Neural cell (in vitro differentiated cells): ENCODE measurements at regions not wholly inside any gene's neighbourhood (a gene's known extent, or its start where the extent isn't known, plus 50 kb on each side); places are given as distances from the start of the nearest gene placed in this dataset.
A peak's percentile ranks its signal among the peaks of the same experiment; 100 is the strongest.

Experiments
- H2AFZ ChIP-seq: fragments of 200-600, 300-800 bp; sonication (generic), shearing (Covaris generic); 2 replicates; pipeline ENCODE4 v1.6.0; 2014; ENCODE audit warnings: low read depth, mild to moderate bottlenecking, antibody characterized with exemption, low read length, moderate library complexity
- H3F3A ChIP-seq: fragments of 200-600 bp; shearing (Covaris generic); 2 replicates; pipeline ENCODE4 v1.6.1; 2016; ENCODE audit warnings: mild to moderate bottlenecking, moderate library complexity, mixed read lengths, antibody characterized with exemption, low read length; ENCODE audit not compliant: insufficient read depth, poor library complexity, severe bottlenecking
- H3K27ac ChIP-seq: fragments of 200-600, 300-800 bp; sonication (generic), shearing (Covaris generic); 2 replicates; pipeline ENCODE4 v1.5.1; 2014; ENCODE audit warnings: mild to moderate bottlenecking, low read length, moderate library complexity
- H3K27me3 ChIP-seq: fragments of 300-800, 200-600 bp; sonication (generic), shearing (Covaris generic); 2 replicates; pipeline ENCODE4 v1.6.0; 2014; ENCODE audit warnings: mild to moderate bottlenecking, low read depth, low read length, moderate library complexity; ENCODE audit not compliant: insufficient read depth
- H3K36me3 ChIP-seq: fragments of 300-800, 200-600 bp; sonication (generic), shearing (Covaris generic); 2 replicates; pipeline ENCODE4 v1.5.1; 2014; ENCODE audit warnings: mild to moderate bottlenecking, antibody characterized with exemption, low read length, moderate library complexity; ENCODE audit not compliant: insufficient read depth
- H3K4me2 ChIP-seq: fragments of 300-800, 200-600 bp; sonication (generic), shearing (Covaris generic); 2 replicates; pipeline ENCODE4 v1.6.0; 2014; ENCODE audit warnings: mild to moderate bottlenecking, low read length
- H3K4me3 ChIP-seq: fragments of 300-800, 200-600 bp; sonication (generic), shearing (Covaris generic); 2 replicates; pipeline ENCODE4 v1.5.1; 2014; ENCODE audit warnings: mild to moderate bottlenecking, low read length, moderate library complexity
- H3K79me2 ChIP-seq: fragments of 200-600 bp; shearing (Covaris generic); replicated peaks from 2 replicates; pipeline ENCODE4 v1.6.0; 2014; ENCODE audit warnings: mild to moderate bottlenecking, low read length, moderate library complexity; ENCODE audit not compliant: insufficient read depth
- H3K9ac ChIP-seq: fragments of 300-800, 200-600 bp; sonication (generic), shearing (Covaris generic); 2 replicates; pipeline ENCODE4 v1.6.1; 2016; ENCODE audit warnings: mild to moderate bottlenecking, low read length, mixed read lengths
- H3K9me2 ChIP-seq: fragments of 200-600 bp; shearing (Covaris generic); 2 replicates; pipeline ENCODE4 v1.6.1; 2016; ENCODE audit warnings: mild to moderate bottlenecking, low read length, mixed read lengths; ENCODE audit not compliant: insufficient read depth
- H3K9me3 ChIP-seq: fragments of 200-600, 300-800 bp; sonication (generic), shearing (Covaris generic); 2 replicates; pipeline ENCODE4 v1.6.1; 2016; ENCODE audit warnings: mild to moderate bottlenecking, mixed run types, low read length, moderate library complexity, mixed read lengths
- H4K20me1 ChIP-seq: fragments of 200-600 bp; shearing (Covaris generic); 2 replicates; pipeline ENCODE4 v1.6.1; 2016; ENCODE audit warnings: mild to moderate bottlenecking, mixed run types; ENCODE audit not compliant: insufficient read depth
- EP300 ChIP-seq: fragments of 450-650 bp; conservative IDR thresholded peaks from 2 replicates; pipeline ENCODE4 v1.6.1; 2014; ENCODE audit warnings: antibody characterized with exemption, mild to moderate bottlenecking, moderate library complexity; ENCODE audit not compliant: poor library complexity, severe bottlenecking
- EZH2 ChIP-seq: fragments of 200-600, 300-800 bp; shearing (Covaris generic), sonication (generic); IDR thresholded peaks from 2 replicates; pipeline ENCODE4 v1.6.1; 2014; ENCODE audit warnings: antibody characterized with exemption, low read length, borderline replicate concordance, mild to moderate bottlenecking; ENCODE audit not compliant: insufficient read depth, poor library complexity, severe bottlenecking
- MXI1 ChIP-seq: fragments of 450-650 bp; conservative IDR thresholded peaks from 2 replicates; pipeline ENCODE4 v1.6.1; 2014; ENCODE audit warnings: antibody characterized with exemption, mild to moderate bottlenecking; ENCODE audit not compliant: poor library complexity, severe bottlenecking
- POLR2AphosphoS5 ChIP-seq: IDR thresholded peaks from 2 replicates; pipeline ENCODE4 v1.6.1; 2012
- RAD21 ChIP-seq: fragments of 450-650 bp; conservative IDR thresholded peaks from 2 replicates; pipeline ENCODE4 v1.6.1; 2014; ENCODE audit warnings: antibody characterized with exemption, mild to moderate bottlenecking, moderate library complexity
- SMC3 ChIP-seq: fragments of 450-650 bp; conservative IDR thresholded peaks from 2 replicates; pipeline ENCODE4 v1.6.1; 2014; ENCODE audit warnings: antibody characterized with exemption, mild to moderate bottlenecking, moderate library complexity; ENCODE audit not compliant: poor library complexity
- TAF1 ChIP-seq: IDR thresholded peaks from 2 replicates; pipeline ENCODE4 v1.6.1; 2012; ENCODE audit warnings: low read depth
- TF ChIP-seq, protein P1 (sequence below): IDR thresholded peaks from 2 replicates; pipeline ENCODE4 v1.6.1; 2012; ENCODE audit warnings: borderline replicate concordance
- TF ChIP-seq, protein P2 (sequence below): fragments of 450-650 bp; IDR thresholded peaks from 2 replicates; pipeline ENCODE4 v1.5.1; 2014; ENCODE audit warnings: antibody characterized with exemption, mild to moderate bottlenecking, moderate library complexity; ENCODE audit not compliant: poor library complexity, severe bottlenecking

DNA sequence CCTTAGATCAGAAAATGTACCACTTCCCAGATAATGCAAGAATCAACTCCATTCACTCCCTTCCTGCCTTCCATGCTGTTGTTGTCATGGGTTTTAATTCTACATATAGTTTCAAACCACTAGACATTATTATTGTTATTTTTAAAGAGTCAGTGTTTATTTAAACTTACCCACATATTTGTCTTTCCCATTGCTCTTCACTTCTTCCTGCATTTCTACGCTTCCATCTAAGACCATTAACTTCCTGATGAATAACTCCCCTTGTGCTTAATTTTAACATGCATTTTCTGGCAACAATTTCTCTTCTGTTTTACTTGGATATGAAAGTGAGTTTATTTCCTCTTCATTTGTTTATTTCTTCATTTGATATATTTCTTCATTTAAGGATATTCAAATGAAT, 127.1 kb upstream of the FHIT start:
- no peaks in the 10 kb centered on the region for H3K36me3 ChIP-seq
- H3K9me3 ChIP-seq: no peaks in the 10 kb centered on the region
- no peaks in the 10 kb centered on the region for H3K27me3 ChIP-seq
- H3K4me2 ChIP-seq: no peak overlapping the region
- H3K79me2 ChIP-seq: no peaks in the 10 kb centered on the region
- no peak overlapping the region for H2AFZ ChIP-seq
- H3K4me3 ChIP-seq: no peak overlapping the region
- TF ChIP-seq EP300 (no peak), RAD21 (no peak), TAF1 (no peak), MXI1 (no peak), POLR2AphosphoS5 (no peak), SMC3 (no peak), EZH2 (no peak)
- TF ChIP-seq, protein P1, sequence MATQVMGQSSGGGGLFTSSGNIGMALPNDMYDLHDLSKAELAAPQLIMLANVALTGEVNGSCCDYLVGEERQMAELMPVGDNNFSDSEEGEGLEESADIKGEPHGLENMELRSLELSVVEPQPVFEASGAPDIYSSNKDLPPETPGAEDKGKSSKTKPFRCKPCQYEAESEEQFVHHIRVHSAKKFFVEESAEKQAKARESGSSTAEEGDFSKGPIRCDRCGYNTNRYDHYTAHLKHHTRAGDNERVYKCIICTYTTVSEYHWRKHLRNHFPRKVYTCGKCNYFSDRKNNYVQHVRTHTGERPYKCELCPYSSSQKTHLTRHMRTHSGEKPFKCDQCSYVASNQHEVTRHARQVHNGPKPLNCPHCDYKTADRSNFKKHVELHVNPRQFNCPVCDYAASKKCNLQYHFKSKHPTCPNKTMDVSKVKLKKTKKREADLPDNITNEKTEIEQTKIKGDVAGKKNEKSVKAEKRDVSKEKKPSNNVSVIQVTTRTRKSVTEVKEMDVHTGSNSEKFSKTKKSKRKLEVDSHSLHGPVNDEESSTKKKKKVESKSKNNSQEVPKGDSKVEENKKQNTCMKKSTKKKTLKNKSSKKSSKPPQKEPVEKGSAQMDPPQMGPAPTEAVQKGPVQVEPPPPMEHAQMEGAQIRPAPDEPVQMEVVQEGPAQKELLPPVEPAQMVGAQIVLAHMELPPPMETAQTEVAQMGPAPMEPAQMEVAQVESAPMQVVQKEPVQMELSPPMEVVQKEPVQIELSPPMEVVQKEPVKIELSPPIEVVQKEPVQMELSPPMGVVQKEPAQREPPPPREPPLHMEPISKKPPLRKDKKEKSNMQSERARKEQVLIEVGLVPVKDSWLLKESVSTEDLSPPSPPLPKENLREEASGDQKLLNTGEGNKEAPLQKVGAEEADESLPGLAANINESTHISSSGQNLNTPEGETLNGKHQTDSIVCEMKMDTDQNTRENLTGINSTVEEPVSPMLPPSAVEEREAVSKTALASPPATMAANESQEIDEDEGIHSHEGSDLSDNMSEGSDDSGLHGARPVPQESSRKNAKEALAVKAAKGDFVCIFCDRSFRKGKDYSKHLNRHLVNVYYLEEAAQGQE: no peak
- TF ChIP-seq, protein P2, sequence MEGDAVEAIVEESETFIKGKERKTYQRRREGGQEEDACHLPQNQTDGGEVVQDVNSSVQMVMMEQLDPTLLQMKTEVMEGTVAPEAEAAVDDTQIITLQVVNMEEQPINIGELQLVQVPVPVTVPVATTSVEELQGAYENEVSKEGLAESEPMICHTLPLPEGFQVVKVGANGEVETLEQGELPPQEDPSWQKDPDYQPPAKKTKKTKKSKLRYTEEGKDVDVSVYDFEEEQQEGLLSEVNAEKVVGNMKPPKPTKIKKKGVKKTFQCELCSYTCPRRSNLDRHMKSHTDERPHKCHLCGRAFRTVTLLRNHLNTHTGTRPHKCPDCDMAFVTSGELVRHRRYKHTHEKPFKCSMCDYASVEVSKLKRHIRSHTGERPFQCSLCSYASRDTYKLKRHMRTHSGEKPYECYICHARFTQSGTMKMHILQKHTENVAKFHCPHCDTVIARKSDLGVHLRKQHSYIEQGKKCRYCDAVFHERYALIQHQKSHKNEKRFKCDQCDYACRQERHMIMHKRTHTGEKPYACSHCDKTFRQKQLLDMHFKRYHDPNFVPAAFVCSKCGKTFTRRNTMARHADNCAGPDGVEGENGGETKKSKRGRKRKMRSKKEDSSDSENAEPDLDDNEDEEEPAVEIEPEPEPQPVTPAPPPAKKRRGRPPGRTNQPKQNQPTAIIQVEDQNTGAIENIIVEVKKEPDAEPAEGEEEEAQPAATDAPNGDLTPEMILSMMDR: no peak
- no peak overlapping the region for H3K27ac ChIP-seq
- H3K9me2 ChIP-seq: no peaks in the 10 kb centered on the region
- H4K20me1 ChIP-seq: no peaks in the 10 kb centered on the region
- no peaks in the 10 kb centered on the region for H3F3A ChIP-seq
- no peak overlapping the region for H3K9ac ChIP-seq

DNA sequence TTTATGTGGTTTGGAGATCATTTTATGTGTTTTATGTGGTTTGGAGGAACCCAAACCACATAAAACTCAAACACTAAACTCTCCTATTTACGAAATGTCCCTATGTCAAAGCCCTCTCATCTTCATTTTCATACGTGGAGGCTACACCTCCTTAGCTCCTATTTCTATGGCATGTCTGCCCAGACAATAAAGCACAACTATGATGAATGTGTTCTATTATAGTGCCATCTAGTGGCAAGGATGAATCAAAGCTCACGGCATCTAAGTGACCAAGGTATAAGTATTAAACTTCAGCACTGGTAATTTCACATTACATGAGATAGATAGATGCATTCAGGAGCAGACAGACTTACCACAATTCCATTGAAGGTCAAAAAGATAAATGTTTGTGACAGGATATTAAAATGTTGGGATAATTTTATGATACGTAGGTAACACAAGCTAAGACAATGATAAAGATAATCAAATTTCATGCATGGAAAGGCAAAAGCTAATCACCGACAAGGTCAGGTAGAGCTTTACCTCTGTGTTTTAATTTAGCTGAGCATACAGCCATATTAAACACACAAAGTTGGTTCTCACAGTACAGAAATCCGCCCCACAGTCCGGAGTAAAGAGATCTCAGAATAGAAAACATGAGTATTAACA, 130.6 kb upstream of the FHIT start:
- H3K27ac ChIP-seq: no peak overlapping the region
- TF ChIP-seq POLR2AphosphoS5 (no peak), RAD21 (peak; percentile 68), SMC3 (peak; percentile 66), MXI1 (no peak)
- TF ChIP-seq, protein P2: peak; percentile 64

More for the DNA sequence above, 130.6 kb upstream of the FHIT start:
- Histone ChIP-seq H3K36me3 (no peaks in the 10 kb centered on the region), H3K9me3 (no peaks in the 10 kb centered on the region), H3K4me2 (no peak overlapping the region), H4K20me1 (no peaks in the 10 kb centered on the region), H3K9ac (no peak overlapping the region), H3F3A (no peaks in the 10 kb centered on the region), H2AFZ (no peak overlapping the region), H3K27me3 (no peaks in the 10 kb centered on the region), H3K9me2 (no peaks in the 10 kb centered on the region), H3K4me3 (no peak overlapping the region), H3K79me2 (no peaks in the 10 kb centered on the region)
